CD4-positive, alpha-beta T cell treated with Interleukin-10 for 1 hour (primary cell): ENCODE measurements at regions not wholly inside any gene's neighbourhood (a gene's known extent, or its start where the extent isn't known, plus 50 kb on each side); places are given as distances from the start of the nearest gene placed in this dataset.
"Not testable (repeated sequence)": the region's sequence is repeated elsewhere in the genome, so short reads cannot be mapped to it uniquely, and the experiment has no call there.

Experiments
- DNase-seq: peaks from one replicate; pipeline ENCODE4 v3.0.0-alpha.2; 2020

- DNase-seq = no peak
Observed at GRCh38 chr4:189809241-189809735, 131.4 kb upstream of the FRG1 start.

- no peak for DNase-seq
Observed at GRCh38 chr4:189809839-189810238, 130.8 kb upstream of the FRG1 start.

- DNase-seq = not testable (repeated sequence)
Observed at GRCh38 chr4:189810318-189811181, 130.1 kb upstream of the FRG1 start.

DNA sequence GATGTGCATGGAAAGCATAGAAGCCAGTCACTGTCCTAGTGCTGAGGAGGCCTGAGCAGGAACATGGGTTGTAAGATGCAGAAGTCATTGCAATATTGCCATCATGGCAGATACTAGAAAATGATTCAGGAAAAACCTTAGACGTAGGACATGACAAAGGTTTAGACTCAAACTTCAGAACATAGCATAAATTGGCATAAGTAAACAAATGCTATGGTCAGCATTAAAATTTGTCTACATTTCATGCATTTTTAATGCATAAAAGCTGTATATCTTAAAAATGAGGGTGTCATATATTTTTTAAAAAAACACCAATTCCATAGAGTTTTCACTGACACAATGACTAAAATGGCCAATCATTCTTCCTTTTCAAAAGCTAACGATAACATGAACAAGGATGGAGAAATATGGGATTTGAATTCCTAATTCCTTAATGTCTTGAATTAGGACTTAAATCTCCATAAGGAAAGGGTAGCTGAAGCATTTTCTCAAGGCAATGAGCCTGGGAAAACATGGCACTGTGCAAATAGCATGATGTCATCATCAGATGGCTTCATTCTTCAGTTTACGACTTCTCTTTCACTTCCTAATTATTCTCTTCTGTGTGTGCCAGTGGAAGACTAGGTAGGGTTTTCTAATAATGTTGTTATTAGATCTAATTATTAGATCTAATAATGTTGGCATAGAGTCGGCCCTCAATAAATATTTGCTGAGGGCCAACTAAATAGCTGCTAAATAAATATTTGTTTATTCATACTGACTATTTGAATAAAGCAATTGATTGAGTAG lies 125.1 kb upstream of the FRG1 start:
- no peak for DNase-seq

- DNase-seq = no peak
Observed at GRCh38 chr4:189822326-189822725, 118.3 kb upstream of the FRG1 start.

DNA sequence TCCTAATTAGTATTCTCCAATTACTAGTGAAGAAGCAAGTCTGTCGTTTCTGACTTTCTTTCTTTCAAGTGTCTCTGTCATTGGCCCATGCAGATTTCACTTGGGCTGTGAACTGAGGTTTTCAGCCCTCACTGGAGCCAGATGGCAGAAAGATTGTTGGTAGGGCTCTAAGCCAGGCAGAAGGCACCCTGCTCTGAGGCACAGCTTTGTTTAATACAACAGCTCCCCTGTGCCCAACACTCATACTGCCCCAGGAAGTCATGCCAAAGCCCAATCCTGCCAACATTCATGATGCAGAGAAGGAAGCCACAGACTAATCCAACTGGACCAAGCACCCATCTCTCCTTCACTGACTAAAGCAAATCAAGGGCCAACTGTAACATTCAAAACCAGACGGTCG lies 117.1 kb upstream of the FRG1 start:
- no peak for DNase-seq

DNA sequence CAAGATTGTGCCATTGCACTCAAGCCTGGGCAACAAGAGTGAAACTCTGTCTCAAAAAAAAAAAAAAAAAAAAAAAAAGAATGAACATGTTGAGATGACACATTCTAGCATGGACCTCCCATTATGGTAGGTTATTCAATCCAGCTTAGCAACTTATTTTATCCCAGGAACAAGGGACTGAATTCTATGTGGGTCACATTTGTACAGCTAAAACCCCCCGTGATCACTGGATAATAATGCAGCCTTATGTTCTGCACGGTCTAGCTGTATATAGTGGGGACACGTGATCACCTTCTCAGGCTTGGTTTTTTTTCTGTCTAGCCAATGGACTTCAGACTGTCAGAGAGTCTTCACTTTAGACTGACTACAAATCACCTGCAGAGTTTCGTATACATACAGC lies 115.2 kb upstream of the FRG1 start:
- DNase-seq = no peak

DNA sequence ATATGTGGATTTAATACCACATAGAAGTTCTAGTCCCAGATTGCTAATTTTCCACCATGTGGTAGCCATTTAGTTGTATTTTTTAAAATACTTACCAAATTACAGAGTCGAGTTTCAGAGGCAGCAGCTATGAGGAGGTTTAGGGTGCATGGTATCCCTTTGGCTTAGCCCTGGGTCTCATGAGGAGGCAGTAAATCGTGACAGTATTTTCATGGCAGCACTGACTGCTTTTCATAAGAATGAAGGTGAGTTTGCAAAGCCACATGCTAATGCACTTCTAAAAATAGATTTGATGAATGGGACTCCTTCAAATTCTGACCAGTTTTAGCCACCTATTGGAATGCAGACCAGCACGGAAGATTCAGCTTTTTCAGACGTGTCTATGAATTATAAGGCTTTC lies 114.0 kb upstream of the FRG1 start:
- no peak for DNase-seq

DNA sequence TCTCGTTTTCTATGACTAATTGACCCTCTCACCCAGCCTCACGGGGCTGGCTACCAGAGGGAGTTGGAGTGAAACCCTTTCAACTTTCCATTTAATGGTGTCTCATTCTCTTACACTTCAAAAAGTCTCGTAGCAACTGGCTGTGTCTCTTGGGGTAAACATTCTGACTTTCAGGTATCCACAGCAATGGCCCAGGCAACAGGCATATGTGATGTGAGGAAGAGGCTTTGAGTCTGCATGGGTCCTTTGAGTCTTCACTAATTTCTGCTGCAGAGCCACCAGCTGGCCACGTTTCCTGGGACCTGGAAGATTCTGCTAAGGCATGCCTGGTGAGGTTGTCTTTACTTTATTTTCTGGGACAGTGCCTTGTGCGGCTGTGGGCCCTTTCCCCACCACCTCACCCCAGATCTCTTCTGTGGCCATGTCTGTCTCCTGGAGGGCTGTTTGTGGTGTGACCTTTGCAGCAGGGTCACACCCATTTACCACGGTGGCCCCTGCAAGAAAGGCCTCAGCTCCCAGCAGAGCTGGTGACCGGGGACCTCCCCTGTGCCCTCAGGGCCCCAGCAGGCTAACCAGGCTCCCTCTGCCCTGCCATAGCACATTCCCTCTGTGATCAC lies 112.5 kb upstream of the FRG1 start:
- no peak for DNase-seq

GRCh38 chr4:189832528-189832927 lies 108.1 kb upstream of the FRG1 start:
- DNase-seq = no peak

- no peak for DNase-seq
Observed at GRCh38 chr4:189834616-189835015, 106.1 kb upstream of the FRG1 start.

DNA sequence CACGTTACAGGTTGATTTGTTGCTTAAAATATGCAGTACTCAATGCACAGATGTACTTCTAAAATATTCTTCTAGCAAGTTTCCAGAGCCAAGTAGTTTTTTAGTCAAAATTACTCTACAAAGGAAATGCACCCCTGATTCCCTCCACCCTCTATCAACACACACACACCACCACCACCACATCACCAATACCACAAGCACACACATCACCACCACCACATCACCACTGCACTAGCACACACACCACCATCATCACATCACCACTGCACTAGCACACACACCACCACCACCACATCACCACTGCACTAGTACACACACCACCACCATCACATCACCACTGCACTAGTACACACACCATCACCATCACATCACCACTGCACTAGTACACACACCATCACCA lies 105.2 kb upstream of the FRG1 start:
- DNase-seq = no peak

- no peak for DNase-seq
Observed at GRCh38 chr4:189837471-189837870, 103.2 kb upstream of the FRG1 start.

DNA sequence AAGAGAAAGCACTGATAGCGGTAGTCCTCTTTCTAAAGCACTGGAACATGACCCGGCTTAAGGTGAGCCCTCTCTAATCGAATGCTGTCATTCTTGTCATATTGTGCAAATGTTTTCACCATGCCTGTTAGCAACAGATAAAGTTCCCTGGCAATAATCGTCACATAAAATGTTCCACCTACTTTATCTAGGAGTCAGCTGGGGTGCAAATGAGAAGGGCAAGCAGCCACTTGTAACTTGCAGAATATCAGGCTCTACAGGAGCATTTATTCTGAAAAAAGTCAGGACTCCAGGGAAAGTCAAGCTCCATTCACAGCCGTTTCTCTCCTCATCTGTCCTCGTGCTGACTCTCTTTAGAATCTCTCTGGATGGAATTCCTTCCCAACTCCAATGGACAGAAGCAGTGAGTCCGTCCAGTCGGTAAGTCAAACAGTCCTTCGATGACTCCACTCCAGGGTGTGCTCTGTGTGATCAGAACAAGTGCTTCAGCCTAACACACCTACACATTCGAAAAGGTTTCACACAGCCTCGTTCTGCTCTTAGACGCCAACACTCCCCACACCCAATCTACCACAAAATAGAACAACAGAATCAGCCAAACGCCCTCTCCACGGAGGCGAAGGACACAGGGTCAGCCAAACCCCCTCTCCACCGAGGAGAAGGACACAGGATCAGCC lies 101.7 kb upstream of the FRG1 start:
- no peak for DNase-seq

GRCh38 chr4:189840356-189840755 lies 100.3 kb upstream of the FRG1 start:
- no peak for DNase-seq

DNA sequence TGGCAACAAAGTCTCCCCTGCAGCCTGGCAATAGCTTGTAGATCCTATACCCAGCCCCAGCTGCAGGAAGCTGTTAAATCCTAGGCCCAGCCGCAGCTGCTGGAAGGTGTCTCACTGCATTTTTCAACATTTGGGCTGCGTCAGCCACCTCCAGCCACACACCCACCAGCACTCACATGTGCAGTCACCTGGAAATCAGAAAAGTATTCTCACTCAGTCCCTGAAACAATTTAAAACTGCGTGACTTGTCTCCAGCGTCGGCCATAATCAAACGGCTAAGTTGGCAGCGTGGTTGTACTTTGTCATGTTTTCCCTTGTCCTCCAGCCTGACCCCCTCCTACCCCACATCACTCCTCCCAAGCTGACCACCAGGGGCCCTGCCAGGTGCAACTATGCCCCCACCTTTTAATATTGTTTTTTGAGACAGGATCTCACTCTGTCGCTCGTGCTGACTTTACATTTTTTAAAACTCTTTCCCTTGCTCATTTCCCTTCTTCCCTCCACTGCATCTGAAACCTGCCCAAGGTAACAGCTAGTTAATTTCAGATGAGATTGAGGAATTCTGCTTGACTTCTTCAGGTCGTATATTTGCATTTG lies 97.2 kb upstream of the FRG1 start:
- DNase-seq = no peak

GRCh38 chr4:189845145-189845846 lies 95.4 kb upstream of the FRG1 start:
- no peak for DNase-seq

- not testable (repeated sequence) for DNase-seq
Observed at GRCh38 chr4:189846094-189846493, 94.6 kb upstream of the FRG1 start.

DNA sequence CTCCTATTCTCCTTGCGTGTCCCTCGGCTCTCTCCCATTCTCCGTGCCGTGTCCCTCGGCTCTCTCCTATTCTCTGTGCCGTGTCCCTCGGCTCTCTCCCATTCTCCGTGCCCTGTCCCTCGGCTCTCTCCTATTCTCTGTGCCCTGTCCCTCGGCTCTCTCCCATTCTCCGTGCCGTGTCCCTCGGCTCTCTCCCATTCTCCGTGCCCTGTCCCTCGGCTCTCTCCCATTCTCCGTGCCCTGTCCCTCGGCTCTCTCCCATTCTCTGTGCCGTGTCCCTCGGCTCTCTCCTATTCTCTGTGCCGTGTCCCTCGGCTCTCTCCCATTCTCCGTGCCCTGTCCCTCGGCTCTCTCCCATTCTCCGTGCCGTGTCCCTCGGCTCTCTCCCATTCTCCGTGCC lies 94.1 kb upstream of the FRG1 start:
- DNase-seq = not testable (repeated sequence)

DNA sequence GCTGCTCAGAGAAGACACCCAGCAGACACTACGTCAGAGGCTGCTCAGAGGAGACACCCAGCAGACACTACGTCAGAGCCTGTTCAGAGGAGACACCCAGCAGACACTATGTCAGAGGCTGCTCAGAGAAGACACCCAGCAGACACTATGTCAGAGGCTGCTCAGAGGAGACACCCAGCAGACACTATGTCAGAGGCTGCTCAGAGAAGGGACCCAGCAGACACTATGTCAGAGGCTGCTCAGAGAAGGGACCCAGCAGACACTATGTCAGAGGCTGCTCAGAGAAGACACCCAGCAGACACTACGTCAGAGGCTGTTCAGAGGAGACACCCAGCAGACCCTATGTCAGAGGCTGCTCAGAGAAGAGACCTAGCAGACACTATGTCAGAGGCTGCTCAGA lies 92.0 kb upstream of the FRG1 start:
- not testable (repeated sequence) for DNase-seq

GRCh38 chr4:189850239-189850856 lies 90.3 kb upstream of the FRG1 start:
- no peak for DNase-seq
